Vagina (tissue), 2 donors: ENCODE measurements at regions not wholly inside any gene's neighbourhood (a gene's known extent, or its start where the extent isn't known, plus 50 kb on each side); places are given as distances from the start of the nearest gene placed in this dataset.
A peak's percentile ranks its signal among the peaks of the same experiment; 100 is the strongest.

Experiments
- DNase-seq, 2 donors: peaks; one replicate each; pipeline ENCODE4 v3.0.0-alpha.2; 2017; ENCODE audit errors: extremely low spot score in 2 of 2
- H3K27ac ChIP-seq: fragments of 200-600 bp; sonication (generic); one replicate; pipeline ENCODE4 v1.5.1; 2019
- H3K27me3 ChIP-seq: fragments of 200-600 bp; sonication (generic); one replicate; pipeline ENCODE4 v1.5.1; 2019
- H3K36me3 ChIP-seq, 2 donors: fragments of 200-600 bp; sonication (generic); one replicate each; pipeline ENCODE4 v1.5.1; 2017 to 2019
- H3K4me1 ChIP-seq: fragments of 200-600 bp; sonication (generic); one replicate; pipeline ENCODE4 v1.5.1; 2019
- H3K4me3 ChIP-seq, 2 donors: fragments of 200-600 bp; sonication (generic); 1 replicate in 1 of 2; 2 replicates in 1 of 2; pipeline ENCODE4 v1.5.1; 2016 to 2019
- H3K9me3 ChIP-seq: fragments of 200-600 bp; sonication (generic); one replicate; pipeline ENCODE4 v1.5.1; 2019
- POLR2A ChIP-seq, 2 donors: fragments of 450-650 bp; IDR thresholded peaks; one replicate each; pipeline ENCODE4 v1.6.1; 2017; ENCODE audit warnings: antibody characterized with exemption in 2 of 2, mild to moderate bottlenecking in 2 of 2, moderate library complexity in 2 of 2
- POLR2AphosphoS5 ChIP-seq, 2 donors: sonication (generic); formaldehyde crosslinking; IDR thresholded peaks; one replicate each; pipeline ENCODE4 v1.9.0; 2017; ENCODE audit warnings: antibody characterized with exemption in 2 of 2, mild to moderate bottlenecking in 2 of 2, low read depth in 1 of 2; ENCODE audit not compliant: insufficient read depth in 1 of 2
- intact Hi-C: fragments of 100-400 bp; cut with DNase I; formaldehyde crosslinking; loops from one replicate; pipeline ENCODE4 v1.15.1; 2023
- TF ChIP-seq, protein P1 (sequence below), 3 experiments: fragments of 450-650 bp in 2 of 3; fragments of 200-600 bp in 1 of 3; sonication (generic) in 1 of 3; IDR thresholded peaks; one replicate each; pipeline ENCODE4 v1.5.1; 2017 to 2019; ENCODE audit warnings: antibody characterized with exemption in 3 of 3, mild to moderate bottlenecking in 2 of 3, moderate library complexity in 2 of 3

- intact Hi-C loops = no loop called here
- TF ChIP-seq, protein P1, sequence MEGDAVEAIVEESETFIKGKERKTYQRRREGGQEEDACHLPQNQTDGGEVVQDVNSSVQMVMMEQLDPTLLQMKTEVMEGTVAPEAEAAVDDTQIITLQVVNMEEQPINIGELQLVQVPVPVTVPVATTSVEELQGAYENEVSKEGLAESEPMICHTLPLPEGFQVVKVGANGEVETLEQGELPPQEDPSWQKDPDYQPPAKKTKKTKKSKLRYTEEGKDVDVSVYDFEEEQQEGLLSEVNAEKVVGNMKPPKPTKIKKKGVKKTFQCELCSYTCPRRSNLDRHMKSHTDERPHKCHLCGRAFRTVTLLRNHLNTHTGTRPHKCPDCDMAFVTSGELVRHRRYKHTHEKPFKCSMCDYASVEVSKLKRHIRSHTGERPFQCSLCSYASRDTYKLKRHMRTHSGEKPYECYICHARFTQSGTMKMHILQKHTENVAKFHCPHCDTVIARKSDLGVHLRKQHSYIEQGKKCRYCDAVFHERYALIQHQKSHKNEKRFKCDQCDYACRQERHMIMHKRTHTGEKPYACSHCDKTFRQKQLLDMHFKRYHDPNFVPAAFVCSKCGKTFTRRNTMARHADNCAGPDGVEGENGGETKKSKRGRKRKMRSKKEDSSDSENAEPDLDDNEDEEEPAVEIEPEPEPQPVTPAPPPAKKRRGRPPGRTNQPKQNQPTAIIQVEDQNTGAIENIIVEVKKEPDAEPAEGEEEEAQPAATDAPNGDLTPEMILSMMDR (IDR thresholded peaks at IDR 0.05) = no peak
- no peak for TF ChIP-seq POLR2AphosphoS5 (IDR thresholded peaks at IDR 0.05; ENCODE audit: insufficient read depth in 1 of 2, low read depth in 1 of 2)
- no peak for TF ChIP-seq POLR2A (IDR thresholded peaks at IDR 0.05)
These were observed 416.2 kb upstream of the ID2 start for GRCh38 chr2:8265476-8266226.

GRCh38 chr2:8266563-8266962, 415.3 kb upstream of the ID2 start:
- no peaks in the 10 kb centered on the region for H3K27me3 ChIP-seq
- H3K4me3 ChIP-seq = no peak overlapping the region
- H3K27ac ChIP-seq = no peak overlapping the region
- TF ChIP-seq, protein P1 (IDR thresholded peaks at IDR 0.05) = no peak
- TF ChIP-seq POLR2A (IDR thresholded peaks at IDR 0.05) (no peak), POLR2AphosphoS5 (IDR thresholded peaks at IDR 0.05; ENCODE audit: insufficient read depth in 1 of 2, low read depth in 1 of 2) (no peak)
- no peaks in the 10 kb centered on the region for H3K9me3 ChIP-seq
- no peaks in the 10 kb centered on the region for H3K36me3 ChIP-seq
- no peaks in the 10 kb centered on the region for H3K4me1 ChIP-seq
- intact Hi-C loops = no loop called here
- no peak for DNase-seq

More at GRCh38 chr2:8265476-8266226, 416.2 kb upstream of the ID2 start:
- no peak overlapping the region for H3K4me3 ChIP-seq
- no peaks in the 10 kb centered on the region for H3K36me3 ChIP-seq
- no peaks in the 10 kb centered on the region for H3K9me3 ChIP-seq
- no peak overlapping the region for H3K27ac ChIP-seq
- H3K4me1 ChIP-seq = no peaks in the 10 kb centered on the region
- peak in 1 of 2 donors; percentile 52 for DNase-seq
- no peaks in the 10 kb centered on the region for H3K27me3 ChIP-seq

DNA sequence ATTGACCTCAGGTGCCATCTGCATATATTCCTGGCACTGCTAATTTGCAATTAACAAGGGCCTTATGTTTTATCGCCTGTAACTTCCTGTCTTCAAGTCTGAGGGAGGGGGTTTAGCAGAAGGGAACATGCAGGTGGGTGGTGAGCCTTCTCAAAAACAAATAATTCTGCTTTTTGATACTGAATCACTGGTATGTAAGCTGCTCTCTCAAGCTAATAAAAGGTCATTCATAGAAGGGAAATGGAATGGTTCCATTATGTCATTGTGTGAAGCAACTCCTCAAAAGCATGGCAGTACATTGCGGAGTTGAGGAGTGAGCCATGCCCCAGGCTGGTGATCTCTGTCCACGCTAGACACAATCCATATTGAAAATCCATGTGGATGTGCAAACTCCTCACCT, 414.8 kb upstream of the ID2 start:
- Histone ChIP-seq H3K27ac (no peak overlapping the region), H3K4me3 (no peak overlapping the region), H3K27me3 (no peaks in the 10 kb centered on the region), H3K36me3 (no peaks in the 10 kb centered on the region), H3K4me1 (no peaks in the 10 kb centered on the region), H3K9me3 (no peaks in the 10 kb centered on the region)
- intact Hi-C loops = no loop called here
- no peak for DNase-seq
- TF ChIP-seq, protein P1 (IDR thresholded peaks at IDR 0.05) = no peak
- TF ChIP-seq POLR2AphosphoS5 (IDR thresholded peaks at IDR 0.05; ENCODE audit: insufficient read depth in 1 of 2, low read depth in 1 of 2) = no peak
- no peak for TF ChIP-seq POLR2A (IDR thresholded peaks at IDR 0.05)

DNA sequence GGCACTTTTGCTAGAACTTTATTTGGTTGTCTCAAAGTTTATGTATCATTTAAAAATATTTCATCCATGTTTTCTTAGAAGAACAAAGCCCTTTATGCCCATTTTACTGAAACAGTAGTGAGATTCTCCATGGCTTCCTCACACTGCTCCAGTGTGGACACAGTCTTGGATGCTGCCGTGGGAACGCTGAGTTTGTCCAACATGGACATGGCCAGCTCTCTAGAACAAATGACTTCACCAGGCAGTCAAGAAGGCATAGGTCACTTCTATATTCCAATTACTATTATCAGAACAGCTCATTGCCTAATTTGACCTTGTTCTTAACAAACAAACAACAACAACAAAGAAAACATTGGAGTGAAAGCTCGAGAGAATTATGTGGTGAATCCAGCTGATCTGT, 414.1 kb upstream of the ID2 start:
- no peak overlapping the region for H3K4me3 ChIP-seq
- TF ChIP-seq, protein P1 (IDR thresholded peaks at IDR 0.05) = no peak
- no peak for TF ChIP-seq POLR2A (IDR thresholded peaks at IDR 0.05)
- TF ChIP-seq POLR2AphosphoS5 (IDR thresholded peaks at IDR 0.05; ENCODE audit: insufficient read depth in 1 of 2, low read depth in 1 of 2) = no peak
- intact Hi-C loops = no loop called here

DNA sequence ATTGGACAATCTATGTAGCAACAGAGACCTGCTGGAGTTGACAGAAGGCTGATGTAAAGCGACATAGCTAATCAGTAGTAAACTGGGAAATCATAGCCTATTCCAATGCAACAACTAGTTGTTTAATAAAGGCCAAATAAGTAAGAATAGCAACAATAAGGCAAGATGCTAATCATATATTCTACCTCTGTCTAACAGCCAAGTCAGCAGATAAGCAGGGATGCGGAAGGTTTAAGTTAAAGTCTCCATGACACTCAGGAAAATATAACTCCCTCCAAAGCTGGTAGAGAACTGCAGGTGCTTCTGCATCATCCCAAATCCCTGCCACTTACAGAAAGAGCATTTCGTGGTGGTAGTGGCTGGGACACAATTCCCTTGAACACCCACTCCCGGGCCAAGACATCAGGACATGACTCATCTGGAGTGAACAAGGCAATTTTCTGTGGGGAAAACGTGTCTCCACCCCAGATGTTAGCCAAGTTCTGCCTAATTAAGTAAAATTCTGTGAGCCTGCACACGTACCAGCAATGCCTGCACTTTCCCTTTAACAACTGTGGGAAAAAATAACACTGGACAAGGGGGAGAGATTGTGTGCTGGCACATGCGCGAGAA, 413.6 kb upstream of the ID2 start:
- Histone ChIP-seq H3K36me3 (no peaks in the 10 kb centered on the region), H3K4me1 (no peaks in the 10 kb centered on the region), H3K9me3 (no peaks in the 10 kb centered on the region), H3K4me3 (no peak overlapping the region), H3K27me3 (no peaks in the 10 kb centered on the region), H3K27ac (no peak overlapping the region)
- intact Hi-C loops = no loop called here
- DNase-seq = peak in 1 of 2 donors; percentile 14
- TF ChIP-seq POLR2A (IDR thresholded peaks at IDR 0.05) (no peak), POLR2AphosphoS5 (IDR thresholded peaks at IDR 0.05; ENCODE audit: insufficient read depth in 1 of 2, low read depth in 1 of 2) (no peak)
- TF ChIP-seq, protein P1 (IDR thresholded peaks at IDR 0.05) = no peak

More for the DNA sequence above, 414.1 kb upstream of the ID2 start:
- H3K4me1 ChIP-seq = no peaks in the 10 kb centered on the region
- no peaks in the 10 kb centered on the region for H3K27me3 ChIP-seq
- no peaks in the 10 kb centered on the region for H3K36me3 ChIP-seq
- DNase-seq = peak in 1 of 2 donors; percentile 12
- no peaks in the 10 kb centered on the region for H3K9me3 ChIP-seq
- H3K27ac ChIP-seq = no peak overlapping the region
